Naive thymus-derived CD4-positive, alpha-beta T cell (primary cell): ENCODE measurements at regions not wholly inside any gene's neighbourhood (a gene's known extent, or its start where the extent isn't known, plus 50 kb on each side); places are given as distances from the start of the nearest gene placed in this dataset.

Experiments
- ATAC-seq: fragments of 150-1000 bp; cut with Tn5 transposase; 2 replicates; pipeline ENCODE4 v1.10.0; 2021; ENCODE audit warnings: mild to moderate bottlenecking, moderate library complexity
- CTCF ChIA-PET: fragments of 350-600 bp; sonication (Branson Sonifier 250); formaldehyde crosslinking; loops from one replicate; lab custom pipeline; 2021; ENCODE audit warnings: antibody characterized with exemption; lab: Charles Lee
- POLR2A ChIA-PET: fragments of 350-600 bp; sonication (Branson Sonifier 250); formaldehyde crosslinking; loops from one replicate; lab custom pipeline; 2021; ENCODE audit warnings: antibody characterized with exemption, inconsistent platforms; lab: Charles Lee
- DNase-seq, 9 donors: peaks; one replicate each; pipeline versions ENCODE4 v3.0.0 to v3.0.0-alpha.2; 2020 to 2022; ENCODE audit warnings: mixed read lengths in 1 of 9
- H3K27ac ChIP-seq: one replicate; pipeline ENCODE4 v1.7.0; 2013; ENCODE audit warnings: mild to moderate bottlenecking, low read depth, low read length, moderate library complexity
- H3K27me3 ChIP-seq, 2 donors: one replicate each; pipeline ENCODE4 v1.7.0; 2013; ENCODE audit warnings: low read length in 2 of 2, mild to moderate bottlenecking in 2 of 2, moderate library complexity in 2 of 2; ENCODE audit not compliant: control insufficient read depth in 2 of 2, insufficient read depth in 2 of 2
- H3K36me3 ChIP-seq, 3 experiments: 1 replicate in 2 of 3; 2 replicates in 1 of 3; pipeline ENCODE4 v1.7.0; 2013; ENCODE audit warnings: low read length in 3 of 3, mild to moderate bottlenecking in 3 of 3, moderate library complexity in 1 of 3; ENCODE audit not compliant: insufficient read depth in 3 of 3, control insufficient read depth in 2 of 3
- H3K4me1 ChIP-seq, 2 donors: one replicate each; pipeline ENCODE4 v1.7.0; 2013; ENCODE audit warnings: low read length in 2 of 2, mild to moderate bottlenecking in 2 of 2, moderate library complexity in 1 of 2; ENCODE audit not compliant: control insufficient read depth in 2 of 2, insufficient read depth in 2 of 2
- H3K4me3 ChIP-seq: 2 replicates; pipeline ENCODE4 v1.7.0; 2013; ENCODE audit warnings: mild to moderate bottlenecking, low read length
- H3K9me3 ChIP-seq, 3 experiments: 1 replicate in 2 of 3; 2 replicates in 1 of 3; pipeline ENCODE4 v1.7.0; 2013; ENCODE audit warnings: low read length in 3 of 3; ENCODE audit not compliant: control insufficient read depth in 2 of 3
- H3K27ac Mint-ChIP-seq, 9 donors: one replicate each; pipeline ENCODE4 v1.8.0; 2020 to 2022; ENCODE audit warnings: mixed read lengths in 9 of 9, mild to moderate bottlenecking in 8 of 9, moderate library complexity in 5 of 9, inconsistent platforms in 2 of 9
- H3K27me3 Mint-ChIP-seq, 5 donors: one replicate each; pipeline ENCODE4 v1.8.0; 2021 to 2022; ENCODE audit warnings: mixed read lengths in 5 of 5, mild to moderate bottlenecking in 1 of 5
- H3K36me3 Mint-ChIP-seq, 5 donors: one replicate each; pipeline ENCODE4 v1.8.0; 2020 to 2022; ENCODE audit warnings: mixed read lengths in 5 of 5, mild to moderate bottlenecking in 3 of 5, inconsistent platforms in 1 of 5
- H3K4me1 Mint-ChIP-seq, 7 donors: one replicate each; pipeline ENCODE4 v1.8.0; 2020 to 2022; ENCODE audit warnings: mixed read lengths in 7 of 7, mild to moderate bottlenecking in 3 of 7, inconsistent platforms in 1 of 7
- H3K4me3 Mint-ChIP-seq, 10 donors: one replicate each; pipeline ENCODE4 v1.8.0; 2020 to 2022; ENCODE audit warnings: mild to moderate bottlenecking in 10 of 10, mixed read lengths in 10 of 10, moderate library complexity in 6 of 10, inconsistent platforms in 2 of 10
- H3K9me3 Mint-ChIP-seq, 11 donors: one replicate each; pipeline ENCODE4 v1.8.0; 2020 to 2022; ENCODE audit warnings: mixed read lengths in 11 of 11, mild to moderate bottlenecking in 4 of 11, inconsistent platforms in 1 of 11, moderate library complexity in 1 of 11
- intact Hi-C, 2 donors: fragments of 100-400 bp; cut with micrococcal nuclease; formaldehyde crosslinking; loops; one replicate each; pipeline ENCODE4 v1.15.1; 2023

DNA sequence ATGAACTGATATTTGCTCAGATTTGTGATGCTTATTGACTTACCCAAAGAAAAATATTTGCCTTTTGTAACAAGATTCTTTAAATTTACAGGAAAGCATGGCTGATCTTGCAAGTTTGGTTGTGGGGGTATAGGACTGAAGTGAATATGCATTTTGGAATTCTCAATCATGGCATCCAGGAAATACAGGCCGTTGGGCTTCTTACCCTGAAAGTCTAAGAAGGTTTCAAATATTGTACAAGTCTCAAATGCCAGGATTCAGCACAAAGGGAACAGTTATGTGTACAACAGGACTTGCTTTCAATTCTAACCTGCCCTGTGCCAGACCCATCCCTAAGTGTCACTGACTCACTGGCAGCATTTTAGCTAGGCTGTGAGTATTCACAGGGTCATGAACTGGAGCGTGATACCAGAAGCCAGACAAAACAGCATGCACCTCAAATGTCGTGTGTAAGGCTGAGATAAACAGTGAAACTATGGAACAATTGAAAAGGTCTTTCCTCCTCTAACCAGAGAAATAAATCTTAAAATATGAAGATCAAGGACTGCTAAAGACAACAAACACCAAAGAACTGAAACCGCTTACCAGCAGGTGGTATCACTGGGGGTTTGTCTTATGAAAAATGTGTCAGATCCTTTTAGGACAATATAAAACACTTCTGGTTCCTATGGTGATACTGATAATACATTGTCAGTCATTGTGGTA is 168.6 kb upstream of the RGMB start:
- H3K9me3 Mint-ChIP-seq = peaks cover 0 to 11% (median 3%) of the 10 kb centered on the region in 11 donors
- H3K4me1 Mint-ChIP-seq = no peaks in the 10 kb centered on the region
- no peaks in the 10 kb centered on the region for H3K9me3 ChIP-seq
- H3K4me3 ChIP-seq = no peak overlapping the region
- ChIA-PET CTCF (no interaction called here), POLR2A (no interaction called here)
- no peak overlapping the region for H3K27ac ChIP-seq
- H3K27me3 Mint-ChIP-seq = peaks cover 0 to 8% (median 5%) of the 10 kb centered on the region in 5 donors
- no peaks in the 10 kb centered on the region for H3K27me3 ChIP-seq
- peaks cover 0 to 6% (median 0%) of the 10 kb centered on the region in 5 donors for H3K36me3 Mint-ChIP-seq
- intact Hi-C loops = no loop called here
- no peaks in the 10 kb centered on the region for H3K4me1 ChIP-seq
- H3K27ac Mint-ChIP-seq = no peak overlapping the region
- ATAC-seq (no peak), DNase-seq (no peak)
- H3K4me3 Mint-ChIP-seq = no peak overlapping the region
- H3K36me3 ChIP-seq = no peaks in the 10 kb centered on the region

DNA sequence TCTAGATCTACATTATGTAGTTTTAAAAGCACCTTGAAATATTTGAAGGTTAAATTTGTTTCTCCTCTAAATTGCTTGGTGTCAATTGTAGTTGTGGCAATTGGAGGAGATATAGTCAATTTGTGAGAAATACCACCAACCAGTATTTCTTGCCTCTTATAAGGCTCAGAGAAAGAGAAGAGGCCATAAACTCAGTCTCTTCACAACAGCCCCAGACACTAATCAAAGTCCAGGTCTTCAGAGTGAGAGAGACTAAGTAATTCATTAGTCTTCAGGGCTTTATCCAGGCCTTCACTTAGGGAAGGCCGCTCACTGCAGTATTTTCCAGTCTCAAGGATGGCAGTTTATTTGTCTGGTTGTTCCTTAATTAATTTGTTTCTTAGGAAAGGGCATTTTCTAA is 168.0 kb upstream of the RGMB start:
- H3K9me3 Mint-ChIP-seq = peaks cover 0 to 6% (median 0%) of the 10 kb centered on the region in 11 donors
- CTCF ChIA-PET = no interaction called here
- DNase-seq = no peak
- H3K27ac Mint-ChIP-seq = no peak overlapping the region
- H3K4me1 Mint-ChIP-seq = no peaks in the 10 kb centered on the region
- intact Hi-C loops = no loop called here
- no peaks in the 10 kb centered on the region for H3K27me3 ChIP-seq
- no peak overlapping the region for H3K4me3 Mint-ChIP-seq
- peaks cover 0 to 7% (median 0%) of the 10 kb centered on the region in 5 donors for H3K27me3 Mint-ChIP-seq
- no peak for ATAC-seq
- no peak overlapping the region for H3K27ac ChIP-seq
- H3K9me3 ChIP-seq = no peaks in the 10 kb centered on the region
- H3K4me3 ChIP-seq = no peak overlapping the region
- peaks cover 0 to 6% (median 0%) of the 10 kb centered on the region in 5 donors for H3K36me3 Mint-ChIP-seq
- no peaks in the 10 kb centered on the region for H3K4me1 ChIP-seq
- no peaks in the 10 kb centered on the region for H3K36me3 ChIP-seq
- POLR2A ChIA-PET = no interaction called here

DNA sequence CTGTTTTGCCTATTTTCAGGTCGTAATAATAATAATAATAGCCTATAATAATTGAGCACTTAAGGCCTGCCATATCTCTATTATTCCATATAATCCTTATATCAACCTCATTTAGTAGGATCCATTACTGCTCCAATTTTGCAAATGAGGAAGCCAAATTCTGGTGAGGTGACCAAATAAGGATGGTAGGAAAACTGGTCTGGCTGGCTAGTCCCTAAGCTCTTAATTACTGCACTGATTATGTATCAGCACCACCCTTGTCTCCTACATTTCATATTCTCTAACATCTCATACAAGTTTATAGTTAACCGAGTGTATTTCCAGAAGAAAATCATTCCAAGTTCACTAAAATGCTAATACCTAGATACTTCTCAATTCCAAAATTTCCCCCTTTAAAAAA is 166.5 kb upstream of the RGMB start:
- Histone ChIP-seq H3K27me3 (no peaks in the 10 kb centered on the region), H3K4me1 (no peaks in the 10 kb centered on the region), H3K36me3 (no peaks in the 10 kb centered on the region), H3K27ac (no peak overlapping the region), H3K4me3 (no peak overlapping the region), H3K9me3 (no peaks in the 10 kb centered on the region)
- DNase-seq (no peak), ATAC-seq (no peak)
- no peak overlapping the region for H3K4me3 Mint-ChIP-seq
- H3K36me3 Mint-ChIP-seq = no peaks in the 10 kb centered on the region
- H3K4me1 Mint-ChIP-seq = no peaks in the 10 kb centered on the region
- no peak overlapping the region for H3K27ac Mint-ChIP-seq
- CTCF ChIA-PET = no interaction called here
- H3K9me3 Mint-ChIP-seq = peaks cover 0 to 3% (median 0%) of the 10 kb centered on the region in 11 donors
- POLR2A ChIA-PET = no interaction called here
- intact Hi-C loops = no loop called here
- peaks cover 0 to 14% (median 0%) of the 10 kb centered on the region in 5 donors for H3K27me3 Mint-ChIP-seq

- Mint-ChIP-seq H3K27me3 (peaks cover 0 to 14% (median 0%) of the 10 kb centered on the region in 5 donors), H3K4me1 (no peaks in the 10 kb centered on the region), H3K36me3 (no peaks in the 10 kb centered on the region), H3K27ac (no peak overlapping the region), H3K9me3 (no peaks in the 10 kb centered on the region), H3K4me3 (no peak overlapping the region)
- DNase-seq (no peak), ATAC-seq (no peak)
- Histone ChIP-seq H3K36me3 (no peaks in the 10 kb centered on the region), H3K27me3 (no peaks in the 10 kb centered on the region), H3K9me3 (no peaks in the 10 kb centered on the region), H3K4me3 (no peak overlapping the region), H3K4me1 (no peaks in the 10 kb centered on the region), H3K27ac (no peak overlapping the region)
- ChIA-PET POLR2A (no interaction called here), CTCF (no interaction called here)
- intact Hi-C loops = no loop called here
Observed at GRCh38 chr5:98608052-98608451, 165.4 kb upstream of the RGMB start.

- no peaks in the 10 kb centered on the region for H3K36me3 Mint-ChIP-seq
Observed at GRCh38 chr5:98614341-98614740, 159.1 kb upstream of the RGMB start.

DNA sequence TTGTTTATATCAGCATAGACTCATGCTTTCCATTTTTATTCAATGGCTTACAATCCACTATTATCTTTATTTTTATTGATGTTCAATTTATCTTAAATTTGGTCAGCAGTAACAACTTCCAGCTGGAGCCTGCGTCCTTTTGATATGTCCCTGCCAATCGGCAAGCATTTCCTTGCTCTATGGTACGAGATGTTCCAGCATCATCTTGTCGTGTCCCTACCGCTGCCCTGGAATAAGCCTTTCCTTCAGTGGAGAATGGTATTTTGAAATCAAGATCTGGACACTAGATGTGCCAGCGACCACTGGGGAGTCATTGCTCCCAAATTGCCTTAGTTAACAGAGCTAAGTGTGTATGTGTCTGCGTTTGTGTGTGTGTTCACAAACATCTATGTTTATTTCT is 151.6 kb upstream of the RGMB start:
- Histone ChIP-seq H3K27ac (no peak overlapping the region), H3K4me3 (no peak overlapping the region), H3K36me3 (no peaks in the 10 kb centered on the region), H3K27me3 (no peaks in the 10 kb centered on the region), H3K9me3 (no peaks in the 10 kb centered on the region), H3K4me1 (no peaks in the 10 kb centered on the region)
- intact Hi-C loops = no loop called here
- no peak for DNase-seq
- Mint-ChIP-seq H3K36me3 (no peaks in the 10 kb centered on the region), H3K27me3 (peaks cover 0 to 31% (median 17%) of the 10 kb centered on the region in 5 donors), H3K4me3 (no peak overlapping the region), H3K9me3 (no peaks in the 10 kb centered on the region), H3K4me1 (no peaks in the 10 kb centered on the region), H3K27ac (no peak overlapping the region)
- CTCF ChIA-PET = no interaction called here
- POLR2A ChIA-PET = no interaction called here
- no peak for ATAC-seq

More at GRCh38 chr5:98614341-98614740, 159.1 kb upstream of the RGMB start:
- no peaks in the 10 kb centered on the region for H3K9me3 Mint-ChIP-seq
- H3K9me3 ChIP-seq = no peaks in the 10 kb centered on the region
- intact Hi-C loops = loop anchor here in 1 of 2 donors (10.0 kb wide), 1 partner anchor 150 kb away; no protein-coding TSS in a partner anchor
- H3K27me3 Mint-ChIP-seq = peaks cover 0 to 14% (median 0%) of the 10 kb centered on the region in 5 donors
- POLR2A ChIA-PET = no interaction called here
- CTCF ChIA-PET = no interaction called here
- H3K36me3 ChIP-seq = no peaks in the 10 kb centered on the region
- no peaks in the 10 kb centered on the region for H3K4me1 ChIP-seq
- H3K4me3 ChIP-seq = no peak overlapping the region
- no peak overlapping the region for H3K27ac Mint-ChIP-seq
- no peaks in the 10 kb centered on the region for H3K27me3 ChIP-seq
- peaks cover 0 to 2% (median 0%) of the 10 kb centered on the region in 7 donors for H3K4me1 Mint-ChIP-seq
- DNase-seq (no peak), ATAC-seq (no peak)
- no peak overlapping the region for H3K27ac ChIP-seq
- H3K4me3 Mint-ChIP-seq = no peak overlapping the region
